Stimulated activated CD4-positive, alpha-beta T cell treated with anti-CD3 and anti-CD28 coated beads, TNF-alpha, amount 100 ng/mL, for 4 hours (primary cell): ENCODE measurements at regions not wholly inside any gene's neighbourhood (a gene's known extent, or its start where the extent isn't known, plus 50 kb on each side); places are given as distances from the start of the nearest gene placed in this dataset.

ENCODE experiments used
- DNase-seq, 3 experiments: peaks; one replicate each; pipeline ENCODE4 v3.0.0-alpha.2; 2020; ENCODE audit warnings: low read depth in 3 of 3

GRCh38 chr5:2297991-2298390 is 415.3 kb upstream of the IRX4 start:
- no peak for DNase-seq

- DNase-seq = no peak
These were observed 412.8 kb upstream of the IRX4 start for GRCh38 chr5:2295476-2295875.

- DNase-seq = no peak
These were observed 411.2 kb upstream of the IRX4 start for GRCh38 chr5:2293906-2294305.

GRCh38 chr5:2291146-2291840 is 408.6 kb upstream of the IRX4 start:
- DNase-seq = no peak

- DNase-seq = no peak
These were observed 406.7 kb upstream of the IRX4 start for GRCh38 chr5:2289380-2289779.

GRCh38 chr5:2288968-2289367 is 406.2 kb upstream of the IRX4 start:
- DNase-seq = no peak

- DNase-seq = no peak
These were observed 405.7 kb upstream of the IRX4 start for GRCh38 chr5:2288466-2288865.

- DNase-seq = no peak
These were observed 403.5 kb upstream of the IRX4 start for GRCh38 chr5:2286250-2286649.

- no peak for DNase-seq
These were observed 402.0 kb upstream of the IRX4 start for GRCh38 chr5:2284678-2285077.

GRCh38 chr5:2283481-2284045 is 400.8 kb upstream of the IRX4 start:
- DNase-seq = no peak

GRCh38 chr5:2282893-2283292 is 400.2 kb upstream of the IRX4 start:
- no peak for DNase-seq

GRCh38 chr5:2282034-2282690 is 399.4 kb upstream of the IRX4 start:
- DNase-seq = no peak

- DNase-seq = no peak
These were observed 398.7 kb upstream of the IRX4 start for GRCh38 chr5:2281446-2281845.

- DNase-seq = no peak
These were observed 397.6 kb upstream of the IRX4 start for GRCh38 chr5:2280318-2280717.

GRCh38 chr5:2278825-2279456 is 396.2 kb upstream of the IRX4 start:
- DNase-seq = no peak

- no peak for DNase-seq
These were observed 395.2 kb upstream of the IRX4 start for GRCh38 chr5:2277886-2278285.

- no peak for DNase-seq
These were observed 393.4 kb upstream of the IRX4 start for GRCh38 chr5:2276101-2276500.

GRCh38 chr5:2272755-2273154 is 390.0 kb upstream of the IRX4 start:
- no peak for DNase-seq

GRCh38 chr5:2272039-2272438 is 389.3 kb upstream of the IRX4 start:
- no peak for DNase-seq

- DNase-seq = no peak
These were observed 388.6 kb upstream of the IRX4 start for GRCh38 chr5:2271316-2271715.

GRCh38 chr5:2270467-2270866 is 387.7 kb upstream of the IRX4 start:
- no peak for DNase-seq

GRCh38 chr5:2269656-2270055 is 386.9 kb upstream of the IRX4 start:
- DNase-seq = no peak

- DNase-seq = no peak
These were observed 385.3 kb upstream of the IRX4 start for GRCh38 chr5:2267991-2268390.
